ENCODE measurements at regions not wholly inside any gene's neighbourhood (a gene's known extent, or its start where the extent isn't known, plus 50 kb on each side); places are given as distances from the start of the nearest gene placed in this dataset.

DNA sequence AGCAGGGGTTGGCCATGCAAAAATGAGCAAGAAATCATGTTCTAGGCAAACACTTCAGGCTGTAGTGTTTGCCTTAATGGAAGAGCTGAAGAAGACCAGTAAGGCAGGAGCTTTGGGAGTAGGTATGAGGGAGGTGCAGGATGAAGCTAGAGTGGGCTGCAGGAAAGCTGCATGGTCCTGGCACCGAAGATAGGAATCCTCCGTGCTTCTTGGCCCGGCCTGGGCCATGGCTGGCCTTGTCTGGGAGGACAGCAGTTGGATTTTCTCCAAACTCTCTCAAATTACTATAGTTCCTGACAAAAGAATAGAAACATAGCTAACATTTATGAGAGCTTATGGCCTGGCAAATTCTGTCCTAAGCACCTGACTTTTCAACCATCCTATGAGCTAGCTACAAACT, 116.5 kb downstream of the UCHL1 start:
- TF ChIP-seq, protein P1, sequence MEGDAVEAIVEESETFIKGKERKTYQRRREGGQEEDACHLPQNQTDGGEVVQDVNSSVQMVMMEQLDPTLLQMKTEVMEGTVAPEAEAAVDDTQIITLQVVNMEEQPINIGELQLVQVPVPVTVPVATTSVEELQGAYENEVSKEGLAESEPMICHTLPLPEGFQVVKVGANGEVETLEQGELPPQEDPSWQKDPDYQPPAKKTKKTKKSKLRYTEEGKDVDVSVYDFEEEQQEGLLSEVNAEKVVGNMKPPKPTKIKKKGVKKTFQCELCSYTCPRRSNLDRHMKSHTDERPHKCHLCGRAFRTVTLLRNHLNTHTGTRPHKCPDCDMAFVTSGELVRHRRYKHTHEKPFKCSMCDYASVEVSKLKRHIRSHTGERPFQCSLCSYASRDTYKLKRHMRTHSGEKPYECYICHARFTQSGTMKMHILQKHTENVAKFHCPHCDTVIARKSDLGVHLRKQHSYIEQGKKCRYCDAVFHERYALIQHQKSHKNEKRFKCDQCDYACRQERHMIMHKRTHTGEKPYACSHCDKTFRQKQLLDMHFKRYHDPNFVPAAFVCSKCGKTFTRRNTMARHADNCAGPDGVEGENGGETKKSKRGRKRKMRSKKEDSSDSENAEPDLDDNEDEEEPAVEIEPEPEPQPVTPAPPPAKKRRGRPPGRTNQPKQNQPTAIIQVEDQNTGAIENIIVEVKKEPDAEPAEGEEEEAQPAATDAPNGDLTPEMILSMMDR (IDR thresholded peaks at IDR 0.05; ENCODE audit: poor library complexity), result no peak
- TF ChIP-seq EZH2 (IDR thresholded peaks at IDR 0.05; ENCODE audit: borderline replicate concordance) (no peak), EZH2phosphoT487 (IDR thresholded peaks at IDR 0.05; ENCODE audit: low read depth, severe bottlenecking, unreplicated experiment) (no peak)
